GM23338 (cell line): ENCODE measurements at regions not wholly inside any gene's neighbourhood (a gene's known extent, or its start where the extent isn't known, plus 50 kb on each side); places are given as distances from the start of the nearest gene placed in this dataset.
A peak's percentile ranks its signal among the peaks of the same experiment; 100 is the strongest.

Source experiments
- ATAC-seq: fragments of 200-7000 bp; cut with Tn5 transposase; 3 replicates; pipeline ENCODE4 v1.9.1; 2020
- DNase-seq: peaks from one replicate; pipeline ENCODE4 v3.0.0-alpha.2; 2015; ENCODE audit warnings: low spot score
- H2AFZ ChIP-seq: fragments of 200-600 bp; sonication (generic); 2 replicates; pipeline ENCODE4 v1.8.0; 2016; ENCODE audit warnings: antibody characterized with exemption, mild to moderate bottlenecking, moderate library complexity
- H3F3A ChIP-seq: fragments of 200-600 bp; sonication (generic); replicated peaks from 2 replicates; pipeline ENCODE4 v1.8.0; 2017; ENCODE audit warnings: antibody characterized with exemption, mixed run types, low read depth
- H3K27ac ChIP-seq: fragments of 200-600 bp; sonication (generic); 2 replicates; pipeline ENCODE4 v1.6.1; 2016; ENCODE audit warnings: low read depth
- H3K27me3 ChIP-seq: fragments of 200-600 bp; sonication (generic); 2 replicates; pipeline ENCODE4 v1.8.0; 2016; ENCODE audit warnings: mild to moderate bottlenecking, mixed run types, moderate library complexity; ENCODE audit not compliant: insufficient read depth
- H3K36me3 ChIP-seq: fragments of 200-600 bp; sonication (generic); 2 replicates; pipeline ENCODE4 v1.8.0; 2016; ENCODE audit warnings: mild to moderate bottlenecking; ENCODE audit not compliant: insufficient read depth
- H3K4me1 ChIP-seq: fragments of 200-600 bp; sonication (generic); 2 replicates; pipeline ENCODE4 v1.8.0; 2016; ENCODE audit warnings: mild to moderate bottlenecking, moderate library complexity; ENCODE audit not compliant: insufficient read depth
- H3K4me2 ChIP-seq: fragments of 200-600 bp; sonication (generic); 2 replicates; pipeline ENCODE4 v1.7.1; 2017; ENCODE audit warnings: mixed run types
- H3K4me3 ChIP-seq: fragments of 200-600 bp; sonication (generic); 2 replicates; pipeline ENCODE4 v1.6.1; 2016; ENCODE audit warnings: mixed run types
- H3K79me2 ChIP-seq: fragments of 200-600 bp; sonication (generic); replicated peaks from 2 replicates; pipeline ENCODE4 v1.8.0; 2017; ENCODE audit warnings: mild to moderate bottlenecking; ENCODE audit not compliant: insufficient read depth
- H3K9me2 ChIP-seq: fragments of 200-600 bp; sonication (generic); 2 replicates; pipeline ENCODE4 v1.8.0; 2017; ENCODE audit not compliant: insufficient read depth
- H4K20me1 ChIP-seq: fragments of 200-600 bp; sonication (generic); replicated peaks from 2 replicates; pipeline ENCODE4 v1.8.0; 2017; ENCODE audit warnings: mild to moderate bottlenecking; ENCODE audit not compliant: insufficient read depth
- H3K27ac Mint-ChIP-seq: 2 replicates; pipeline ENCODE4 v1.8.0; 2020; ENCODE audit warnings: inconsistent platforms, mild to moderate bottlenecking, moderate library complexity, mixed read lengths
- H3K27me3 Mint-ChIP-seq: 3 replicates; pipeline ENCODE4 v1.8.0; 2022; ENCODE audit warnings: low read depth, mild to moderate bottlenecking, moderate library complexity, mixed read lengths, inconsistent platforms; ENCODE audit not compliant: insufficient read depth, poor library complexity
- H3K36me3 Mint-ChIP-seq: 3 replicates; pipeline ENCODE4 v1.8.0; 2021; ENCODE audit warnings: low read depth, mild to moderate bottlenecking, inconsistent platforms, moderate library complexity, mixed read lengths
- H3K4me1 Mint-ChIP-seq: 3 replicates; pipeline ENCODE4 v1.8.0; 2020; ENCODE audit warnings: mild to moderate bottlenecking, inconsistent platforms, mixed read lengths
- H3K4me3 Mint-ChIP-seq: 3 replicates; pipeline ENCODE4 v1.8.0; 2021; ENCODE audit warnings: moderate library complexity, mild to moderate bottlenecking, inconsistent platforms, mixed read lengths
- H3K9me3 Mint-ChIP-seq: 3 replicates; pipeline ENCODE4 v1.8.0; 2020; ENCODE audit warnings: moderate library complexity, mild to moderate bottlenecking, inconsistent platforms, mixed read lengths
- EZH2phosphoT487 ChIP-seq: fragments of 200-600 bp; sonication (generic); IDR thresholded peaks from one replicate; pipeline ENCODE4 v1.8.1; 2018; ENCODE audit warnings: antibody characterized with exemption; ENCODE audit not compliant: unreplicated experiment
- JUNB ChIP-seq: IDR thresholded peaks from one replicate; pipeline ENCODE4 v1.6.1; 2016; ENCODE audit warnings: antibody characterized with exemption; ENCODE audit not compliant: unreplicated experiment
- NANOG ChIP-seq: IDR thresholded peaks from 2 replicates; pipeline ENCODE4 v1.6.1; 2016; ENCODE audit warnings: antibody characterized with exemption, borderline replicate concordance
- POLR2AphosphoS5 ChIP-seq: IDR thresholded peaks from 2 replicates; pipeline ENCODE4 v1.6.1; 2016; ENCODE audit warnings: antibody characterized with exemption, low read depth
- STAT1 ChIP-seq: IDR thresholded peaks from one replicate; pipeline ENCODE4 v1.6.1; 2016; ENCODE audit warnings: antibody characterized with exemption; ENCODE audit not compliant: unreplicated experiment
- ZNF331 ChIP-seq: fragments of 250-450 bp; sonication (Bioruptor Pico); IDR thresholded peaks from 2 replicates; pipeline ENCODE4 v1.5.0; 2020; ENCODE audit warnings: low read depth, mild to moderate bottlenecking, moderate library complexity
- TF ChIP-seq, protein P1 (sequence below): IDR thresholded peaks from one replicate; pipeline ENCODE4 v1.6.1; 2018; ENCODE audit warnings: antibody characterized with exemption; ENCODE audit not compliant: unreplicated experiment
- TF ChIP-seq, protein P2 (sequence below): fragments of 250-450 bp; sonication (Bioruptor Pico); IDR thresholded peaks from 2 replicates; pipeline ENCODE4 v1.5.0; 2020; ENCODE audit warnings: mild to moderate bottlenecking, moderate library complexity
- TF ChIP-seq, protein P3 (sequence below), 2 experiments: fragments of 200-600 bp in 1 of 2; sonication (generic) in 1 of 2; conservative IDR thresholded peaks; 2 replicates each; pipeline versions ENCODE4 v1.5.1 to v1.6.1; 2016 to 2017; ENCODE audit warnings: antibody characterized with exemption in 2 of 2, low read depth in 2 of 2, mild to moderate bottlenecking in 2 of 2, moderate library complexity in 1 of 2

DNA sequence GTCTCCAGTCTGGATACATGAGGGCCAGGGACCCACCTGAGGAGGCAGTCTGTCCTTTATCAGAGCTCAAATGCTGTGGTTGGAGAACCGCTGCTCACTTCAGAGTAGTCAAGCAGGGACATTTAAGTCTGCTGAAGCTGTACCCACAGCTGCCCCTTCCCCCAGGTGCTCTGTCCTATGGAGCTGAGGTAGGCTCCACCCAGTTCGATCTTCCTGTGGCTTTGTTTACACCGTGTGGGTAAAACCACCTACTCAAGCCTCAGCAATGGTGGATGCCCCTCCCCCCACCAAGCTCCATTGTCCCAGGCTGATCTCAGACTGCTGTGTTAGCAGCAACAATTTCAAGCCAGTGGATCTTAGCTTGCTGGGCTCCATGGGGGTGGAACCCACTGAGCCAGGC lies 731.4 kb upstream of the HS6ST1 start:
- ATAC-seq (no peak), DNase-seq (no peak)
- Histone ChIP-seq H3K4me3 (no peak overlapping the region), H3F3A (no peaks in the 10 kb centered on the region), H3K9me2 (peaks cover 5% of the 10 kb centered on the region; the same call in 1 of the 2 replicates), H3K27me3 (no peaks in the 10 kb centered on the region), H3K4me2 (no peak overlapping the region), H3K79me2 (no peaks in the 10 kb centered on the region), H3K36me3 (no peaks in the 10 kb centered on the region), H4K20me1 (no peaks in the 10 kb centered on the region), H3K4me1 (no peaks in the 10 kb centered on the region), H3K27ac (no peak overlapping the region), H2AFZ (peak overlapping the region; percentile 78)
- TF ChIP-seq NANOG: no peak
- TF ChIP-seq, protein P1, sequence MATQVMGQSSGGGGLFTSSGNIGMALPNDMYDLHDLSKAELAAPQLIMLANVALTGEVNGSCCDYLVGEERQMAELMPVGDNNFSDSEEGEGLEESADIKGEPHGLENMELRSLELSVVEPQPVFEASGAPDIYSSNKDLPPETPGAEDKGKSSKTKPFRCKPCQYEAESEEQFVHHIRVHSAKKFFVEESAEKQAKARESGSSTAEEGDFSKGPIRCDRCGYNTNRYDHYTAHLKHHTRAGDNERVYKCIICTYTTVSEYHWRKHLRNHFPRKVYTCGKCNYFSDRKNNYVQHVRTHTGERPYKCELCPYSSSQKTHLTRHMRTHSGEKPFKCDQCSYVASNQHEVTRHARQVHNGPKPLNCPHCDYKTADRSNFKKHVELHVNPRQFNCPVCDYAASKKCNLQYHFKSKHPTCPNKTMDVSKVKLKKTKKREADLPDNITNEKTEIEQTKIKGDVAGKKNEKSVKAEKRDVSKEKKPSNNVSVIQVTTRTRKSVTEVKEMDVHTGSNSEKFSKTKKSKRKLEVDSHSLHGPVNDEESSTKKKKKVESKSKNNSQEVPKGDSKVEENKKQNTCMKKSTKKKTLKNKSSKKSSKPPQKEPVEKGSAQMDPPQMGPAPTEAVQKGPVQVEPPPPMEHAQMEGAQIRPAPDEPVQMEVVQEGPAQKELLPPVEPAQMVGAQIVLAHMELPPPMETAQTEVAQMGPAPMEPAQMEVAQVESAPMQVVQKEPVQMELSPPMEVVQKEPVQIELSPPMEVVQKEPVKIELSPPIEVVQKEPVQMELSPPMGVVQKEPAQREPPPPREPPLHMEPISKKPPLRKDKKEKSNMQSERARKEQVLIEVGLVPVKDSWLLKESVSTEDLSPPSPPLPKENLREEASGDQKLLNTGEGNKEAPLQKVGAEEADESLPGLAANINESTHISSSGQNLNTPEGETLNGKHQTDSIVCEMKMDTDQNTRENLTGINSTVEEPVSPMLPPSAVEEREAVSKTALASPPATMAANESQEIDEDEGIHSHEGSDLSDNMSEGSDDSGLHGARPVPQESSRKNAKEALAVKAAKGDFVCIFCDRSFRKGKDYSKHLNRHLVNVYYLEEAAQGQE: no peak
- TF ChIP-seq POLR2AphosphoS5: no peak
- no peak for TF ChIP-seq JUNB
- no peak for TF ChIP-seq ZNF331
- no peak for TF ChIP-seq STAT1
- TF ChIP-seq, protein P2, sequence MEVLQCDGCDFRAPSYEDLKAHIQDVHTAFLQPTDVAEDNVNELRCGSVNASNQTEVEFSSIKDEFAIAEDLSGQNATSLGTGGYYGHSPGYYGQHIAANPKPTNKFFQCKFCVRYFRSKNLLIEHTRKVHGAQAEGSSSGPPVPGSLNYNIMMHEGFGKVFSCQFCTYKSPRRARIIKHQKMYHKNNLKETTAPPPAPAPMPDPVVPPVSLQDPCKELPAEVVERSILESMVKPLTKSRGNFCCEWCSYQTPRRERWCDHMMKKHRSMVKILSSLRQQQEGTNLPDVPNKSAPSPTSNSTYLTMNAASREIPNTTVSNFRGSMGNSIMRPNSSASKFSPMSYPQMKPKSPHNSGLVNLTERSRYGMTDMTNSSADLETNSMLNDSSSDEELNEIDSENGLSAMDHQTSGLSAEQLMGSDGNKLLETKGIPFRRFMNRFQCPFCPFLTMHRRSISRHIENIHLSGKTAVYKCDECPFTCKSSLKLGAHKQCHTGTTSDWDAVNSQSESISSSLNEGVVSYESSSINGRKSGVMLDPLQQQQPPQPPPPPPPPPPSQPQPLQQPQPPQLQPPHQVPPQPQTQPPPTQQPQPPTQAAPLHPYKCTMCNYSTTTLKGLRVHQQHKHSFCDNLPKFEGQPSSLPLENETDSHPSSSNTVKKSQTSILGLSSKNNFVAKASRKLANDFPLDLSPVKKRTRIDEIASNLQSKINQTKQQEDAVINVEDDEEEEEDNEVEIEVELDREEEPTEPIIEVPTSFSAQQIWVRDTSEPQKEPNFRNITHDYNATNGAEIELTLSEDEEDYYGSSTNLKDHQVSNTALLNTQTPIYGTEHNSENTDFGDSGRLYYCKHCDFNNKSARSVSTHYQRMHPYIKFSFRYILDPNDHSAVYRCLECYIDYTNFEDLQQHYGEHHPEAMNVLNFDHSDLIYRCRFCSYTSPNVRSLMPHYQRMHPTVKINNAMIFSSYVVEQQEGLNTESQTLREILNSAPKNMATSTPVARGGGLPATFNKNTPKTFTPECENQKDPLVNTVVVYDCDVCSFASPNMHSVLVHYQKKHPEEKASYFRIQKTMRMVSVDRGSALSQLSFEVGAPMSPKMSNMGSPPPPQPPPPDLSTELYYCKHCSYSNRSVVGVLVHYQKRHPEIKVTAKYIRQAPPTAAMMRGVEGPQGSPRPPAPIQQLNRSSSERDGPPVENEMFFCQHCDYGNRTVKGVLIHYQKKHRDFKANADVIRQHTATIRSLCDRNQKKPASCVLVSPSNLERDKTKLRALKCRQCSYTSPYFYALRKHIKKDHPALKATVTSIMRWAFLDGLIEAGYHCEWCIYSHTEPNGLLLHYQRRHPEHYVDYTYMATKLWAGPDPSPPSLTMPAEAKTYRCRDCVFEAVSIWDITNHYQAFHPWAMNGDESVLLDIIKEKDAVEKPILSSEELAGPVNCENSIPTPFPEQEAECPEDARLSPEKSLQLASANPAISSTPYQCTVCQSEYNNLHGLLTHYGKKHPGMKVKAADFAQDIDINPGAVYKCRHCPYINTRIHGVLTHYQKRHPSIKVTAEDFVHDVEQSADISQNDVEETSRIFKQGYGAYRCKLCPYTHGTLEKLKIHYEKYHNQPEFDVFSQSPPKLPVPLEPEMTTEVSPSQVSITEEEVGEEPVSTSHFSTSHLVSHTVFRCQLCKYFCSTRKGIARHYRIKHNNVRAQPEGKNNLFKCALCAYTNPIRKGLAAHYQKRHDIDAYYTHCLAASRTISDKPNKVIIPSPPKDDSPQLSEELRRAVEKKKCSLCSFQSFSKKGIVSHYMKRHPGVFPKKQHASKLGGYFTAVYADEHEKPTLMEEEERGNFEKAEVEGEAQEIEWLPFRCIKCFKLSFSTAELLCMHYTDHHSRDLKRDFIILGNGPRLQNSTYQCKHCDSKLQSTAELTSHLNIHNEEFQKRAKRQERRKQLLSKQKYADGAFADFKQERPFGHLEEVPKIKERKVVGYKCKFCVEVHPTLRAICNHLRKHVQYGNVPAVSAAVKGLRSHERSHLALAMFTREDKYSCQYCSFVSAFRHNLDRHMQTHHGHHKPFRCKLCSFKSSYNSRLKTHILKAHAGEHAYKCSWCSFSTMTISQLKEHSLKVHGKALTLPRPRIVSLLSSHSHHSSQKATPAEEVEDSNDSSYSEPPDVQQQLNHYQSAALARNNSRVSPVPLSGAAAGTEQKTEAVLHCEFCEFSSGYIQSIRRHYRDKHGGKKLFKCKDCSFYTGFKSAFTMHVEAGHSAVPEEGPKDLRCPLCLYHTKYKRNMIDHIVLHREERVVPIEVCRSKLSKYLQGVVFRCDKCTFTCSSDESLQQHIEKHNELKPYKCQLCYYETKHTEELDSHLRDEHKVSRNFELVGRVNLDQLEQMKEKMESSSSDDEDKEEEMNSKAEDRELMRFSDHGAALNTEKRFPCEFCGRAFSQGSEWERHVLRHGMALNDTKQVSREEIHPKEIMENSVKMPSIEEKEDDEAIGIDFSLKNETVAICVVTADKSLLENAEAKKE: no peak
- no peak for TF ChIP-seq EZH2phosphoT487
- TF ChIP-seq, protein P3, sequence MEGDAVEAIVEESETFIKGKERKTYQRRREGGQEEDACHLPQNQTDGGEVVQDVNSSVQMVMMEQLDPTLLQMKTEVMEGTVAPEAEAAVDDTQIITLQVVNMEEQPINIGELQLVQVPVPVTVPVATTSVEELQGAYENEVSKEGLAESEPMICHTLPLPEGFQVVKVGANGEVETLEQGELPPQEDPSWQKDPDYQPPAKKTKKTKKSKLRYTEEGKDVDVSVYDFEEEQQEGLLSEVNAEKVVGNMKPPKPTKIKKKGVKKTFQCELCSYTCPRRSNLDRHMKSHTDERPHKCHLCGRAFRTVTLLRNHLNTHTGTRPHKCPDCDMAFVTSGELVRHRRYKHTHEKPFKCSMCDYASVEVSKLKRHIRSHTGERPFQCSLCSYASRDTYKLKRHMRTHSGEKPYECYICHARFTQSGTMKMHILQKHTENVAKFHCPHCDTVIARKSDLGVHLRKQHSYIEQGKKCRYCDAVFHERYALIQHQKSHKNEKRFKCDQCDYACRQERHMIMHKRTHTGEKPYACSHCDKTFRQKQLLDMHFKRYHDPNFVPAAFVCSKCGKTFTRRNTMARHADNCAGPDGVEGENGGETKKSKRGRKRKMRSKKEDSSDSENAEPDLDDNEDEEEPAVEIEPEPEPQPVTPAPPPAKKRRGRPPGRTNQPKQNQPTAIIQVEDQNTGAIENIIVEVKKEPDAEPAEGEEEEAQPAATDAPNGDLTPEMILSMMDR (conservative IDR thresholded peaks at IDR 0.05; ENCODE audit: low read depth in 2 of 2): no peak
- Mint-ChIP-seq H3K27ac (no peak overlapping the region), H3K4me1 (no peaks in the 10 kb centered on the region), H3K36me3 (peaks cover 16% of the 10 kb centered on the region; the same call in 2 of the 3 replicates), H3K4me3 (no peak overlapping the region), H3K27me3 (no peaks in the 10 kb centered on the region), H3K9me3 (peaks cover 24% of the 10 kb centered on the region)
